HCT116 (cell line): ENCODE measurements at regions not wholly inside any gene's neighbourhood (a gene's known extent, or its start where the extent isn't known, plus 50 kb on each side); places are given as distances from the start of the nearest gene placed in this dataset.

Experiments used
- ATAC-seq: fragments of 200-7000 bp; cut with Tn5 transposase; 2 replicates; pipeline ENCODE4 v1.9.1; 2020; ENCODE audit warnings: mild to moderate bottlenecking, moderate library complexity
- BruUV-seq: library from RNA; stranded (reverse); fragments of 400-500 nt; replicated peaks from 2 replicates; lab custom pipeline; 2021; lab: Mats Ljungman, UMichigan
- CTCF ChIA-PET: fragments of 300-600 bp; sonication (Branson Sonifier 250); formaldehyde crosslinking; loops from one replicate; lab custom pipeline; 2021; ENCODE audit warnings: antibody characterized with exemption; lab: Charles Lee
- POLR2A ChIA-PET: fragments of 300-600, 350-600 bp; sonication (Branson Sonifier 250); formaldehyde crosslinking; loops from one replicate; lab custom pipeline; 2021; ENCODE audit warnings: antibody characterized with exemption; lab: Charles Lee
- RAD21 ChIA-PET, 2 experiments: fragments of 300-600 bp; sonication (Branson Sonifier 250); formaldehyde crosslinking; loops; one replicate each; lab custom pipeline; 2023; ENCODE audit warnings: low total read pairs in 2 of 2; ENCODE audit not compliant: uncharacterized antibody in 2 of 2, unreplicated experiment in 2 of 2, low non-redundant PET in 1 of 2; lab: Charles Lee
- DNase-seq: peaks from one replicate; pipeline ENCODE4 v3.0.0-alpha.2; 2010; ENCODE audit warnings: low read depth, low spot score
- H2AFZ ChIP-seq: fragments of 200-600 bp; shearing (Covaris generic), sonication (generic); 2 replicates; pipeline ENCODE4 v1.6.1; 2017; ENCODE audit warnings: low read depth, mixed run types, mixed read lengths, antibody characterized with exemption, low read length; ENCODE audit not compliant: poor library complexity, severe bottlenecking
- H3K27ac ChIP-seq: 2 replicates; pipeline ENCODE4 v1.5.1; 2012; ENCODE audit warnings: low read depth, low read length
- H3K27me3 ChIP-seq: fragments of 200-600 bp; sonication (generic); 2 replicates; pipeline ENCODE4 v1.6.1; 2016; ENCODE audit warnings: mixed run types, low read length, mixed read lengths; ENCODE audit not compliant: insufficient read depth
- H3K36me3 ChIP-seq, 2 experiments: fragments of 200-500 bp in 1 of 2; fragments of 200-600 bp in 1 of 2; sonication (Bioruptor generic) in 1 of 2; sonication (generic) in 1 of 2; 2 replicates each; pipeline versions ENCODE4 v1.5.1 to v1.6.1; 2014 to 2016; ENCODE audit warnings: low read length in 2 of 2, inconsistent platforms in 1 of 2, mixed read lengths in 1 of 2, mixed run types in 1 of 2; ENCODE audit not compliant: insufficient read depth in 2 of 2, control insufficient read depth in 1 of 2
- H3K4me1 ChIP-seq, 2 experiments: fragments of 200-600 bp in 1 of 2; sonication (generic) in 1 of 2; 2 replicates each; pipeline versions ENCODE4 v1.5.1 to v1.6.1; 2012 to 2017; ENCODE audit warnings: low read length in 2 of 2, inconsistent platforms in 1 of 2, mild to moderate bottlenecking in 1 of 2, mixed read lengths in 1 of 2, mixed run types in 1 of 2, moderate library complexity in 1 of 2; ENCODE audit not compliant: insufficient read depth in 2 of 2, control insufficient read depth in 1 of 2
- H3K4me2 ChIP-seq: fragments of 200-600 bp; sonication (generic); 2 replicates; pipeline ENCODE4 v1.6.1; 2017; ENCODE audit warnings: mixed run types, low read length, mixed read lengths
- H3K4me3 ChIP-seq, 2 experiments: fragments of 200-600 bp in 1 of 2; sonication (generic) in 1 of 2; replicated peaks in 1 of 2; 2 replicates each; pipeline ENCODE4 v1.5.1; 2011 to 2016; ENCODE audit warnings: low read length in 2 of 2, control low read depth in 1 of 2, low read depth in 1 of 2, mild to moderate bottlenecking in 1 of 2, mixed read lengths in 1 of 2, mixed run types in 1 of 2
- H3K79me2 ChIP-seq: fragments of 200-600 bp; sonication (generic); 2 replicates; pipeline ENCODE4 v1.6.1; 2017; ENCODE audit warnings: mild to moderate bottlenecking, mixed run types, low read length, moderate library complexity, mixed read lengths; ENCODE audit not compliant: insufficient read depth
- H3K9ac ChIP-seq: fragments of 200-600 bp; sonication (generic); 2 replicates; pipeline ENCODE4 v1.6.1; 2016; ENCODE audit warnings: low read length, mixed read lengths
- H3K9me2 ChIP-seq: fragments of 200-600 bp; sonication (generic), shearing (Covaris generic); 2 replicates; pipeline ENCODE4 v1.6.1; 2017; ENCODE audit warnings: mixed run types, mild to moderate bottlenecking, moderate library complexity; ENCODE audit not compliant: insufficient read depth
- H3K9me3 ChIP-seq, 2 experiments: fragments of 200-500 bp in 1 of 2; fragments of 200-600 bp in 1 of 2; sonication (Bioruptor generic) in 1 of 2; sonication (generic) in 1 of 2; 2 replicates each; pipeline ENCODE4 v1.6.1; 2014 to 2017; ENCODE audit warnings: low read length in 2 of 2, mixed read lengths in 2 of 2, inconsistent platforms in 1 of 2, low read depth in 1 of 2, mild to moderate bottlenecking in 1 of 2, mixed run types in 1 of 2, moderate library complexity in 1 of 2; ENCODE audit not compliant: control insufficient read depth in 1 of 2, insufficient read depth in 1 of 2
- H4K20me1 ChIP-seq: fragments of 200-600 bp; sonication (generic), shearing (Covaris generic); 2 replicates; pipeline ENCODE4 v1.6.1; 2017; ENCODE audit warnings: mixed run types, mild to moderate bottlenecking, moderate library complexity; ENCODE audit not compliant: insufficient read depth
- CBX3 ChIP-seq: IDR thresholded peaks from 2 replicates; pipeline ENCODE4 v1.6.1; 2012; ENCODE audit warnings: low read depth
- CEBPB ChIP-seq: IDR thresholded peaks from 2 replicates; pipeline ENCODE4 v1.6.1; 2012; ENCODE audit warnings: low read depth
- EGR1 ChIP-seq: IDR thresholded peaks from 2 replicates; pipeline ENCODE4 v1.6.1; 2012; ENCODE audit warnings: low read depth
- ELF1 ChIP-seq: IDR thresholded peaks from 2 replicates; pipeline ENCODE4 v1.6.1; 2012; ENCODE audit warnings: low read depth, borderline replicate concordance
- EZH2 ChIP-seq: fragments of 200-600 bp; sonication (generic); IDR thresholded peaks from 2 replicates; pipeline ENCODE4 v1.6.1; 2017; ENCODE audit warnings: antibody characterized with exemption, mixed run types
- EZH2phosphoT487 ChIP-seq: fragments of 200-600 bp; IDR thresholded peaks from 2 replicates; pipeline ENCODE4 v1.6.1; 2018; ENCODE audit warnings: antibody characterized with exemption, borderline replicate concordance
- MAX ChIP-seq: IDR thresholded peaks from 2 replicates; pipeline ENCODE4 v1.6.1; 2012
- POLR2A ChIP-seq: IDR thresholded peaks from 2 replicates; pipeline ENCODE4 v1.7.0; 2011; ENCODE audit warnings: borderline replicate concordance; ENCODE audit not compliant: insufficient read depth, insufficient read length; ENCODE audit errors: extremely low read depth
- SIN3A ChIP-seq: IDR thresholded peaks from 2 replicates; pipeline ENCODE4 v1.6.1; 2012; ENCODE audit warnings: low read depth
- SP1 ChIP-seq: IDR thresholded peaks from 2 replicates; pipeline ENCODE4 v1.6.1; 2012; ENCODE audit warnings: low read depth
- SRF ChIP-seq: IDR thresholded peaks from 2 replicates; pipeline ENCODE4 v1.6.1; 2012; ENCODE audit warnings: low read depth
- TCF7L2 ChIP-seq: IDR thresholded peaks from 2 replicates; pipeline ENCODE4 v1.7.0; 2011; ENCODE audit warnings: borderline replicate concordance, inconsistent platforms; ENCODE audit not compliant: insufficient read depth, insufficient read length; ENCODE audit errors: extremely low read depth
- ZBTB33 ChIP-seq: IDR thresholded peaks from 2 replicates; pipeline ENCODE4 v1.6.1; 2011; ENCODE audit warnings: mild to moderate bottlenecking, low read length, moderate library complexity; ENCODE audit not compliant: insufficient replicate concordance; ENCODE audit errors: extremely low read depth
- ZFX ChIP-seq: fragments of 450-650 bp; IDR thresholded peaks from 2 replicates; pipeline ENCODE4 v1.6.1; 2017
- intact Hi-C: fragments of 100-400 bp; cut with micrococcal nuclease; formaldehyde crosslinking; loops from 2 replicates; pipeline ENCODE4 v1.10.0; 2022
- TF ChIP-seq, protein P1 (sequence below): IDR thresholded peaks from 2 replicates; pipeline ENCODE4 v1.6.1; 2012
- TF ChIP-seq, protein P2 (sequence below), 3 experiments: fragments of 200-600 bp in 1 of 3; sonication (generic) in 1 of 3; IDR thresholded peaks in 2 of 3; conservative IDR thresholded peaks in 1 of 3; 2 replicates each; pipeline ENCODE4 v1.5.1; 2012 to 2017; ENCODE audit warnings: low read depth in 2 of 3, low read length in 2 of 3, antibody characterized with exemption in 1 of 3, borderline replicate concordance in 1 of 3, control low read depth in 1 of 3, mild to moderate bottlenecking in 1 of 3, mixed read lengths in 1 of 3, mixed run types in 1 of 3, moderate library complexity in 1 of 3; ENCODE audit not compliant: insufficient read depth in 1 of 3

DNA sequence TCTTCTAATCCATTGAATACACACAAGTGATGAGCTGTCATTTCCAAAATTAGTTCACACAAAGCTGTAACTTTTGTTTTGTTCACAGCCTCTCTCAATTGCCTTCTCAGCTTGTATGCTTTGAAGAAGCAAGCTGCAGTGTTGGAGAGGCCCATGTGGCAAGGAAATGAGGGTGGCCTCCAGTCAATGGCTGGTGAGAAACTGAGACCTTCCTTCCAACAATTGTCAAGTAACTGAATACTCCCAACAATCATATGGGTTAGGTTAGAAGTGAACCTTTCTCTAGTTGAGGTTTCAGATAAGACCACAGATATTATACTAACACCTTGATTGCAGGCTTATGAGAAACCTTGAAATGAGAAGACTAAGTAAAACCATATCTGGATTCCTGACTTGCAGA lies 82.4 kb upstream of the SOX9 start:
- no peaks in the 10 kb centered on the region for H3K9me3 ChIP-seq
- intact Hi-C loops: no loop called here
- BruUV-seq: no TSS peak
- H4K20me1 ChIP-seq: no peaks in the 10 kb centered on the region
- H3K36me3 ChIP-seq: no peaks in the 10 kb centered on the region
- no peaks in the 10 kb centered on the region for H3K9me2 ChIP-seq
- ATAC-seq (no peak), DNase-seq (no peak)
- CTCF ChIA-PET: no interaction called here
- no peaks in the 10 kb centered on the region for H3K79me2 ChIP-seq
- POLR2A ChIA-PET: no interaction called here
- no peak overlapping the region for H2AFZ ChIP-seq
- no peak for TF ChIP-seq POLR2A
- no peak for TF ChIP-seq ZBTB33
- no peak for TF ChIP-seq EZH2
- no peak overlapping the region for H3K9ac ChIP-seq
- no peaks in the 10 kb centered on the region for H3K27me3 ChIP-seq
- H3K4me2 ChIP-seq: no peak overlapping the region
- H3K27ac ChIP-seq: no peak overlapping the region
- H3K4me3 ChIP-seq: no peak overlapping the region
- RAD21 ChIA-PET: no interaction called here
- H3K4me1 ChIP-seq: no peaks in the 10 kb centered on the region

DNA sequence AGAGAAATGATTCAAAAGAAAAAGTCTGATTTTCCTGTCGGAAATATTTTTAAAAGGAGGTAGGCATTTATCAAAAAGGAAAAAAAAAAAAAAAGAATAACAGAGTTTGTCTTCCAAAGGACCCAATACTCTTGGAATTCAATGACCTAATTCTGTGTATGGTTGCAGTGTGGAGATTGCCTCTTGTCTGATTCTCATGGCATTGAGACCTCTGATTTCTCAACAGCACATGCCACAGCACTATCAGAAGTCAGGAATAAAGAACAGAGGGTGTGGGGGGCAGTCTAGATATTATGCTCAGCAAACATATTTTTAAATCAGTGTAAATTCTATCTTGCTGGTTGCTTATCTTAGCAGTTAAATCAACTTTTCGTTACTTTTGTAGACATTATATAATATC lies 81.3 kb upstream of the SOX9 start:
- H3K4me2 ChIP-seq: no peak overlapping the region
- H3K27ac ChIP-seq: no peak overlapping the region
- H3K4me1 ChIP-seq: no peaks in the 10 kb centered on the region
- H3K79me2 ChIP-seq: no peaks in the 10 kb centered on the region
- H3K9me2 ChIP-seq: no peaks in the 10 kb centered on the region
- RAD21 ChIA-PET: interaction anchor here in 1 of 2 experiments (0.7 kb wide), 1 partner anchor 205 kb away, joined by 3 read pairs; no protein-coding TSS in a partner anchor
- no peak overlapping the region for H3K9ac ChIP-seq
- no peak for DNase-seq
- no peaks in the 10 kb centered on the region for H3K9me3 ChIP-seq
- TF ChIP-seq ELF1 (no peak), POLR2A (no peak), CBX3 (no peak), SRF (no peak), EGR1 (no peak), SIN3A (no peak), EZH2phosphoT487 (no peak), ZFX (no peak), MAX (no peak), SP1 (no peak), TCF7L2 (no peak), CEBPB (no peak)
- TF ChIP-seq, protein P1, sequence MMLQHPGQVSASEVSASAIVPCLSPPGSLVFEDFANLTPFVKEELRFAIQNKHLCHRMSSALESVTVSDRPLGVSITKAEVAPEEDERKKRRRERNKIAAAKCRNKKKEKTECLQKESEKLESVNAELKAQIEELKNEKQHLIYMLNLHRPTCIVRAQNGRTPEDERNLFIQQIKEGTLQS: no peak
- TF ChIP-seq, protein P2, sequence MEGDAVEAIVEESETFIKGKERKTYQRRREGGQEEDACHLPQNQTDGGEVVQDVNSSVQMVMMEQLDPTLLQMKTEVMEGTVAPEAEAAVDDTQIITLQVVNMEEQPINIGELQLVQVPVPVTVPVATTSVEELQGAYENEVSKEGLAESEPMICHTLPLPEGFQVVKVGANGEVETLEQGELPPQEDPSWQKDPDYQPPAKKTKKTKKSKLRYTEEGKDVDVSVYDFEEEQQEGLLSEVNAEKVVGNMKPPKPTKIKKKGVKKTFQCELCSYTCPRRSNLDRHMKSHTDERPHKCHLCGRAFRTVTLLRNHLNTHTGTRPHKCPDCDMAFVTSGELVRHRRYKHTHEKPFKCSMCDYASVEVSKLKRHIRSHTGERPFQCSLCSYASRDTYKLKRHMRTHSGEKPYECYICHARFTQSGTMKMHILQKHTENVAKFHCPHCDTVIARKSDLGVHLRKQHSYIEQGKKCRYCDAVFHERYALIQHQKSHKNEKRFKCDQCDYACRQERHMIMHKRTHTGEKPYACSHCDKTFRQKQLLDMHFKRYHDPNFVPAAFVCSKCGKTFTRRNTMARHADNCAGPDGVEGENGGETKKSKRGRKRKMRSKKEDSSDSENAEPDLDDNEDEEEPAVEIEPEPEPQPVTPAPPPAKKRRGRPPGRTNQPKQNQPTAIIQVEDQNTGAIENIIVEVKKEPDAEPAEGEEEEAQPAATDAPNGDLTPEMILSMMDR (IDR thresholded peaks at IDR 0.05 in 2 of 3, conservative IDR thresholded peaks at IDR 0.05 in 1 of 3; ENCODE audit: borderline replicate concordance in 1 of 3, insufficient read depth in 1 of 3, low read depth in 2 of 3, low read length in 2 of 3): no peak
- H2AFZ ChIP-seq: no peak overlapping the region
- H3K27me3 ChIP-seq: no peaks in the 10 kb centered on the region
- H4K20me1 ChIP-seq: no peaks in the 10 kb centered on the region
- no TSS peak for BruUV-seq
- POLR2A ChIA-PET: no interaction called here
- no peak overlapping the region for H3K4me3 ChIP-seq
- no peaks in the 10 kb centered on the region for H3K36me3 ChIP-seq
- no peak for ATAC-seq
- intact Hi-C loops: no loop called here
- CTCF ChIA-PET: no interaction called here
